SW480 (cell line): ENCODE measurements at regions not wholly inside any gene's neighbourhood (a gene's known extent, or its start where the extent isn't known, plus 50 kb on each side); places are given as distances from the start of the nearest gene placed in this dataset.
"Not testable (repeated sequence)": the region's sequence is repeated elsewhere in the genome, so short reads cannot be mapped to it uniquely, and the experiment has no call there.

Experiments
- DNase-seq: peaks from one replicate; pipeline ENCODE4 v3.0.0-alpha.2; 2016; ENCODE audit warnings: low spot score

DNA sequence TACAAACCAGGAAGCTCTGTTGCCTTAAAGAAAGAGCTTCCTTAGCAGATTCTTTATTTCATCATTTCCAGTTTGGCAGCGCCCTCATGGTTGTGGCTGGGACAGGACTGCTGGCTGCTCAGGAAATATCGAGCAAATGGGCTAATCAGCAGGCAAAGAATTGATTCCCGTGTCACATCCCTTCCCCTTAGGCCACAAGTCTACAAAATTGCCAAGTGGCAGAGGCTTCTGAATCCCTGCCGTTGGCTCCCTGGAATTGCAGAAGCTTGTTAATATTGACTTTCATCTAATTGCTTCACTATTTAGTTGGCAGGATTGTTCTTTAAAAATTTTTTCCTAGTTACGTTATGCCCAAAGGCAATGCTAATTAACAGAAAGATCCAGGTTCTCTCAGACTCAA is 456.3 kb upstream of the ERCC4 start:
- no peak for DNase-seq

DNA sequence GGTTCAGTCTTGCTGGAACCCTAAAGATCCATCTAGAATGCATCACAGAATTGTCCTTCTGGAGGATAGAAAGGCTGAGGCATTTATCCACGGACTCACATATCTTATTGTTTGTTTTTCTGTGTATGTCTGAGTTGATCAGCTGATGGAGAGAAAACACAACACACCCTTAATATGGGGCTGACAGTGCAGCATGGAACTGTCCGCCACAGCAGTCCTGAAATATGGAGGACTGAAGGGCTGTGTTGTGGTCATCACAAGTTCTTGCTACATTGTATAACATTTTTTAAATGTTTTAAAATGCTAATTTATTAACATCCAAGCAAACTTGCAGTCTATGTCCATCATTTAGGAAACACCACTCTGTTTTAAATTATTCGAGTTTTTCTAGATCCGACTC is 448.9 kb upstream of the ERCC4 start:
- no peak for DNase-seq

DNA sequence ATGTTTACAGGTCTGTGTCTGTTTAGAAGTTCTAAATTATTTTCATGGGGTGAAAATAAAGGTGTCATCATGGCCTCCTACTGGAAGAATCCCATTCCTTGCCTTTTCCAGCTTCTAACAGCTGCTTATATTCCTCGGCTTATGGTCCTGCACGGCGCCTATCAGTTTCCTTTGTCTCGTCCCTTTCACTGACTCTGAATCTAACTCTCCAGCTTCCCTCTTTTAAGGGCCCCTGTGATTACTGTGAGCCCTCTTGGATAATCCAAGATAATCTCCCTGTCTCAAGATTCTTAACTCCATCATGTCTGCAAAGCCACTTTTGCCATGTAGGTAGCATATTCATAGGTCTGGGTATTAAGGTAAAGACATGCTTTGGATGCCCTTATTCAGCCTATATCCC is 441.0 kb upstream of the ERCC4 start:
- no peak for DNase-seq

DNA sequence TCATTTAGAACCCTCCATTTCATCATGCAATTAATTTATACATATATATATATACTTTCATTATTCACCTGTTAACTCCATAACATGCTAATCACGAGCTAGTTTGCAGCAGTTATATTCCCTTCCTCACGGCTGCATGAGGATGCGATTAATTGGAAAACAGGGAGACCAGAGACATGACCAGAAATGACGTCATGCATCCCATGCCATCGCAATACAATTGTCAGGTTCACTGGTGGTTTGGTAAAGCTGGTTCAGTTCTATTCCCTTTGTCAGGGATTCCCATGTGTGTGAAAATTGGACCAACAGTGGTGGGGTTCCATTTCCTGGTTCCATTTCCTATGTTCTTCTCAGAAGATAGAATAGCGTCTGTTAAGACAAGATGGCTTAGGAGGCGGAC is 440.4 kb upstream of the ERCC4 start:
- DNase-seq = no peak

DNA sequence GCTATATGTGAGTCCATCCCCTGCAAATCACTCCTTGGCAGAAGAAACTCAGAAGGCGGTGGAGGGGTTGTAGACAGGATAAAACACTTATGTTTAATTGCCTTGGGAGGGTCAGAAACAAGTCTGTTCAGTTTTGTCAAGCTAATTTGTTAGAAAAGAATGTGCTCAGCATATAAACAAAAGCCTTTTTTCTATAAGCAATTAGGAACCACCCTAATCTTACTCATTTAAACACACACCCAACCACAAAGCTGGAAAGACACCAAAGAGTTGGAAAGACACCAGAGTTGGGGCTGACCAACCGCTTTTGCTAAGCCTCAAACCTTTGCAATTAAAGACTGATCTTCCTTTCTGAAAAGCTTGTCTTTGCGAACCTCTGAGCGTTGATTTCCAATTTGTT is 439.2 kb upstream of the ERCC4 start:
- DNase-seq = no peak

DNA sequence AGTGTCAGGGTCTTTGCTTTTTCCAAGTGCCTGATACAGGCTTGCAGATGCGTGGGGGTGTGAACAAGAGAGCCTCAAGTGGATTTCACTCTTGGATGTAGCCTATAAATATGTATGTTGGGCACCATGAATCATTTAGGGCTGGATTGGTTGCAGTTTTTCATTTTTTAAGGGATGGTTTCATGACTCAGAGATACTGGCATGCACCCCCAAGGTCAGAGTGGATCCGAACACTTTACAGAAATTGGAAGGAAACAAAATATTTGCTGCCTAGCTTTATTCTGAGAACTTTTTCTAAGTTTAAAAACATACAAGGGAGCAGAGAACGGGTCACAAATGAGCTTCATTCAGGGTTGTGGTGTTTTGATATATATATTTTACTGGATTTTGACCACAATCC is 436.8 kb upstream of the ERCC4 start:
- DNase-seq = no peak

DNA sequence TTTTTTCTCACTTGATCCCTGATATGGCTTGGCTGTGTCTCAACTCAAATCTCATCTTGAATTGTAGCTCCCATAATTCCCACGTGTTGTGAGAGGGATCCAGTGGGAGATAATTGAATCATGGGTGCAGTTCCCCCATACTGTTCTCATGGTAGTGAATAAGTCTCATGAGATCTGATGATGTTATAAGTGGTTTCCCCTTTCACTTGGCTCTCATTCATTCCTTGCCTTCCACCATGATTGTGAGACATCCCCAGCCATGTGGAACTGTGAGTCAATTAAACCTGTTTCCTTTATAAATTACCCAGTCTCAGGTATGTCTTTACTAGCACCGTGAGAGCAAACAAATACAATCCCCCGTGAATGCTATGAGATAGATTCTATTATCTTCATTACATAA is 430.5 kb upstream of the ERCC4 start:
- not testable (repeated sequence) for DNase-seq

DNA sequence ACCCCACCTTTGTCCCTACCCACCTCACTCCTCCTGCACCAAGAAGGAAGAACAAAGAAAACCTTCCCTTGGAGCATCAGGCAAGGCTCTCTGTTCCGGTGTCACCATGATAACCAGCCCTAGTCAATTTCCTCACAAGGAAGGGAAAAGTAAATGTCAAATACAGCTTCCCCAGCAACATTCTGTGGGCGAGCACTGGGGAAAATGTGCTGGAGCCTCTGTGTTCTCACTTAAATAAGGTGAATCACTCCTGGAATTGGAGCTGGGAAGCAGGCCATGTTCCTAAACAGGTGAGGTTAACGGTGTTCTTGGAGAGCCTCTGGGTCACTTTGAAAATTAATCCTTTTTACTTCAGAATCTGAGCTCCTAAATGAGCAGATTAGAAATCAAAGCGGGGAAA is 427.9 kb upstream of the ERCC4 start:
- DNase-seq = no peak

DNA sequence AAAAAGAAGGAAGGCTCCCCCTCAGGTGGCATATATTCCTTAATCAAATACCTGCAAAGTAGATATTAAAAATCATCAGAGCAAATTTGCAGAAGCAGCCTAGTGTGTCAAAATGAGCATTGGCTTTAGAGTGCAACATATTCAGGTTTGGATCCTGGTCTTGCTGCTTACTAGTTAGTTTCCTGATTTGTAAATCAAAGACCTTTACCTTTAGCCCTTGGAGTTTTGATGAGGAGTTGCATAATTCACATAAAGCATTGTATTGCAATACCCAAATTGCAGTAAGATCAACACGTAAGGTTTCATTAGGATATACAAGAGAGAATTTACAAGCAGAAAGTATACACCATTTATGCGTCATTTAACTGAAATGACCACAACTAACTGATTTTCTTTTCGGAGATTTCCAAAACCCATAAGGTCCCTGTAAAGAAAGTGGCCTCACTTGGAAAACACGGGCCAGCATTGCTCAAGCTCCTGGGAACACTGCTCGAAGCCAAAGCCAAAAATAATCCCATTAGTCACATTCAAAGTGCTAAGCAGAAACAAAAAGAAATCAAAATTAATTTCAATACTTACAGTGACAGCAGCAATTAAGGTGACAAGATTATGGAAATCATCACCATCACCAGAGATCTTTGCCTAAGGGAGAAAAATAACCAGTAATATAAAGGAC is 415.9 kb upstream of the ERCC4 start:
- no peak for DNase-seq

DNA sequence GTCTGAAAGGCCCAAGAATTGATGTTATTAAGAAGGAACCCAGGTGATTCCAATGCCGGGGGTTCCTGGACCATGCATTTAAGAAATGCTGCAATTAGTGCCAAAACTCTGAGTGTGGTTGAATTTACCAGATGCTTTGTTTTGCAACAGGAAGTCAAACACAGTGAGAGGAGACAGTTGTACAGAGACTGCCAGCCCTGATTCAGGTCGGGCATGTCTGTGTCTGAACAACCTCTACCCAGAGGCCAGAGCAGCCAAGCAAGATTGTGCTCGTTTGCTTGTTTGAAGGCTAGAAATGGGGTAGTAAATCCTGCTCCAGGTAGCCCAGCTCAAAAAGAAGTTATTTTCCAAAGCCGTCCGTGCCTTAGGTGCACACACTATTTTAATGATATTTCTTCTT is 412.4 kb upstream of the ERCC4 start:
- DNase-seq = no peak

DNA sequence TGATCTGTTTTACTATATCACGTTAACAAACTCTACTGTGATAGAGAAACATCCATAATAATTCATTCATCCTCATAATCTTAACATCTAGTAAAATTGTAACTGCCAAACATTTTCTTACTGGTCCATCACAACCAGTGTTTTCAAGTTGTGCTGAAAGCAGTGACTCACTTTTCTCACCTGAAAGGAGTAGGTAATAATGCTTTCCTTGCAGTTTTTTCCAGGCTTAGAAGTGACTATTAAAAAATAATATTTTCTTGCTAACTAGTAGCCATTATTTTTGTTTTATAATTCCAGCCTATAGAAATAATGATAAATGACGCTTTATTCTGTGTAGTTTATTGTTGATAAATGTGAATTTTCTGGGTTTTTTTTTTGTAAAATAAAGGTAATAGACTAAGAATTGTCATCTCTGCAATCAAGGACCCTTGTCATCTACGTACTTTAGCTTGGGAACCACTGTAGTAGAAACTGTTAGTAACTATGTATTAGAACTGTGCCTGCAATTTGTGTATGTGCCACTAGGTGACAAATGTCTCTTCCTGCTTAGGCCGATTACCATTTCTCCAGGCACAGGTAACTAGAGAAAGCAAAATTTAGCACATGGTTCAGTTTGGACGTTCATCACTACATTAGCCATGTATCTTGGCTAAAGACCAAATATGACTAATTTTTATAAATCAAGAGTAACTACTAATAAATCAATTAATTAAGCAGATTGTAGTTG is 409.4 kb upstream of the ERCC4 start:
- DNase-seq = no peak

DNA sequence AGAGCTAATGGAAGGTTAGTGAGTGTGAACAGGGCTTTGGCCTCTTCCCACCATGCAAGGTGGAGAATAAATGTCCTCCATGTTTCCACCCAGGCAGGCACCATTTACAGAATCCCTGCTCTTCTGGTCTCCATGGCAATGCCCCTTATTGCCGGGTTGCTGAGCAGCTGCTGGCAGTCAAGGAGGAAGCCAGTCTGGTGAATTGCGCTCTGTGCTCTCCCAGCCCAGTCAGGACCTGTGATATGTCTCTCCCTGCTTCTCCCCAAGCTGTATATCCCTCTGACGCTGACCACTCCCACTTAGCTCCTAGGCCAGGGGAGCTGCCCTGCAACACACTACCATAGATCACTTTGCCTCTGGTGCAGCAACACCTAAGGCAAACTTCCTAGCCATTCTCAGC is 402.1 kb upstream of the ERCC4 start:
- DNase-seq = no peak

DNA sequence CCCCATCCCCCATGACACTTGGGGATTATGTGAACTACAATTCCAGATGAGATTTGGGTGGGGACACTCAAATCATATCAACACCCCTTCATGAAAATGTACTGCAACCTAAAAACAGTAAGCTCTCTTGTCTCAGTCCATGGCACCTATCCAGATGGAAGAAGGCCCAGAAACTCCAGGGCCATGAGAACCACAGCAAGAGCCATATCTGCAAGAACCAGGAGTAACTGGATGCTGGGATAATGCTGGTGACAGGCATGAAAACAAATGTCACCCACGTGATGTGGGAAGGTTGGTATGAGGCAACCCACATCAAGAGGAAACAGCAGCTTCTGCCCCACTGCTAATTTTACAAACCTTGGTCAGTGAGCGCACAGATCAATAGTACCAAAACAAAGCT is 400.1 kb upstream of the ERCC4 start:
- peak; percentile 18 for DNase-seq

DNA sequence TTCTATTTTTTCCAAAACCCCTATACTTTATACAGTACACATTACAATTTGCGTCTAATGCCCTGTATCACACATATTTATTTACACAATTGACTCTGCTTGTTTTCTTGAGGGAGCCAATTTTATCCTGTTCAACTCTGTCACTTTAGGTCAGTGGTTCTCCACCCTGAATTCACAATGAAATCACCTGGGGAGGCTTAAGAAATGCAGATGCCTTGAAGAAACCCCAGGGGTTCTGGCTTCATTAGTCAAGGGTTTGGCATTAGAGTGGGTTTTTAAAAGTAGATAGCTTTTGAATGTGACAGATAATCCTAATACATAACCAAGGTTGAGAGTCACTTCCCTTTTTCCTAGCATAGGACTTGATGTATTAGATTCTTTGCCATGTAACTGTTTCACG is 398.6 kb upstream of the ERCC4 start:
- no peak for DNase-seq

DNA sequence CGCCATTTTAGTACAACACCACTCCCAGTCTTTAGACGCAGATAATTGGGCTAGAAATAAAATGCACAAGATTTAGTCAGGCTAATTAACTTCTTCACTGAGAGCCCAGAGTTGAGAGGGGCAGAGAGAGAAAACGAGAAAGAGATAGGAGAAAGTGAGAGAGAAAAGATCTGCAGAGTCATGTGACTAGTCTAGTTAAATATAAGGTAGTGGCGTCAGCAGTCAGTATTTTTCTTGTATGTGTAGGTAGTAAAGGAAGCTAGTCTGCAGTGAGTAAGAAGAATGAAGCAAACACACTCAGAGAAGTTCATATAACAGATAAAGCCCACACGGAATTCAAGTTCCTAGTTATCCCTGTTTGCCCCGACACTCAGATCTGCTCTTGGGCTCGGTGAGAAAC is 392.6 kb upstream of the ERCC4 start:
- no peak for DNase-seq

DNA sequence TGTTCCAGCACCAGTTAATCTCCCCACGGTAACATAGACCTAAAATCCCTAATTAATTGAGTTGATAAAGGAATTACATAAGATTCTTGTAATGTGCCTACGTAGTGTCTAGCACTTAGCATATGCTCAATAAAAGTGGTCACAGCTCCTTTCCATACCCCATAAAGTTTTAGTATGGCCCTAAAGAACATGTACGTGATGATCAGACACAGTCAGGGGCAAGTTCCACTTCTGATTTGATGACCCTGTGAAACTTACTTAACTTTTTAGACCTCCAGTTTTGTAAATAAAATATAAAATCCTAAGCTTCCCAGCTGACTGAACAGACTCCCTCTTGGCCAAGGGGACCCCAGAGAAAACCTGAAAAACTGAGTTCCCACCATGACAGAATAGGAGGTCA is 391.3 kb upstream of the ERCC4 start:
- no peak for DNase-seq

DNA sequence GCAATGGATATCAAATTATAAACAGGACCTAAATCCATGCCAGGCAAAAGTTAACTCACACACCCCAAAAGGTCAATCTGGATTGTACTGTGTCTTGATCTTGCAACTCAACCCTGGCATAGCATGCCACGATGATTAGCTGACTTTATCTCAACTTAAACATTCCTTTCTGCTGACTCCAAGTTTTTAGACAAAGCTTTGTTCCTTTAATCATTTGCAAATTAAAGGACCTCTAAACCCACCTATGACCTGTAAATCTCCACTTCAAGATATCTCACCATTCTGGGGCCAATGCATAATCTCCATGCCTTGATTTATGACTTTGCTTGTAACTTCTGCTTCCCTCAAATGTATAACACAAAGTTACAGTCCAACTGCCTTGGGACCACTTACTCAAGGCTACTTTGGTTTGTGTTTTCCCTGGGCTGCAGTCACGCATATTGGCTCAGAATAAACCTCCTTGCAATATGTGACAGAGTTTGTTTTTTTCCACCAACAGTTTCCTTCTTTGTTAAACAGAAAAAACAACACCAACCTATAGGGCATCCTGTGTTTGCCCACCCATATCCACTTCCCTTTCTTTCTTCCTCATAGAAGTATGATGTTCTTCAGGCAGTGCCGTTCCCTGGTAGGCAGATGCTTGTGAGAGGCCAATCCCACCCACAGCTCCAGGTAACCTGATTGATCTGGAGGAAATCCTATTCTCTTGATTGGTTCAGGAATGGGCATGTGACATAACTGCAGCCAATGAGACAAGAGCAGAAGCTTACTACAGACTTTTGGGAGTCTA is 390.6 kb upstream of the ERCC4 start:
- DNase-seq = no peak

DNA sequence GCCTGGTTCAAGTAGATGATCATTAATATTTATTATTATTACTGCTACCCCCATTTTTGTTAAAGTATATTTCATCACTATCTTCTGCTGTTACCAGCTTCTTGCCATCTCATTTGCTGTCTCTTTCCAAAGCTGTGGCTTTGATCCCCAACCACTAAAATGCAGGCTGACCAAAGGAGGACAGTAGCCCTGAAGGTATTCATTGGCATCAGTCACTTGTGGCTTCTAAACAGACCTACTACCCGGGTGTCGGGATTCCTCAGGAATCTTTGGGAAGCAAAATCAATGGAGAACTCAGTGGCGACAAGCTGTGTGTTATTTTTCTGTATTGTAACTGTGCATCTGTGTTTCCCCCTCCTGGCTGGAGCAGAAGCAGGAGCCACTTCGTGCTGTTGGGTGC is 379.2 kb upstream of the ERCC4 start:
- no peak for DNase-seq

DNA sequence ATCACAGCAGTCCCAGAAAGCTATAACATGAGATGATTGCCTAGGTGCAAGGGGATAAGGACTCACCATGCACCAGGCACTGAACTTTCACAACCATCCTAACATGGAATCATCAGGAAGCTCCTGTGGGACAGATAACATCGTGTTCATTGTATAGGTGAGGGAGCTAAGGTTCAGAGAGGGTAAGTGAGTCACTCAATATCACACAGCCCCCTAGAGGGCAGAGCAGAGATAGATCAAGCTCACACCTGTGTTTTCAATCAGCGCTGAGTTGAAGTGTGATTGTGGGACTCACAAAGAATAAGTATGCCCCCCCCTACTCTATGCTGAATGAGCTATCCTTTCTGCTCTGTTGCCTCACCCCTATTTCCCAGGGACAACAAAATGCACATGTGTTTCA is 377.7 kb upstream of the ERCC4 start:
- no peak for DNase-seq

DNA sequence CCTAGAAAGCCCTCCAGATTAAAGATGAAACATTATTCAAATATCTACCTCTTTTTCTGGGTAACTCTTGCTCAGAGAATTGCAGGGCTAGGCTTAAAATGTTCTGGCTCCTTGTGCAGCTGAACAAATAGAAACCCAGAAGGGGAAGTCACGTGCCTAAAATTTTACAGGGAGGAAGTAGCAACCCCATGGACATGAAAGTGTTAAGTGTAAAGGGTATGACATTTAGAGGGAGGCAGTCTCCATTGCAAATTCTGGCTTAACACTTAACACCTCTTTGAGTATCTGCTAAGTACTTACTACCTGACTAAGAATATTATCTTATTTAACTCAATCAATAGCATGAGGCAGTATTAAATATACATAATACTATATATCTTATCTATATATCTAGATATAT is 376.1 kb upstream of the ERCC4 start:
- no peak for DNase-seq

DNA sequence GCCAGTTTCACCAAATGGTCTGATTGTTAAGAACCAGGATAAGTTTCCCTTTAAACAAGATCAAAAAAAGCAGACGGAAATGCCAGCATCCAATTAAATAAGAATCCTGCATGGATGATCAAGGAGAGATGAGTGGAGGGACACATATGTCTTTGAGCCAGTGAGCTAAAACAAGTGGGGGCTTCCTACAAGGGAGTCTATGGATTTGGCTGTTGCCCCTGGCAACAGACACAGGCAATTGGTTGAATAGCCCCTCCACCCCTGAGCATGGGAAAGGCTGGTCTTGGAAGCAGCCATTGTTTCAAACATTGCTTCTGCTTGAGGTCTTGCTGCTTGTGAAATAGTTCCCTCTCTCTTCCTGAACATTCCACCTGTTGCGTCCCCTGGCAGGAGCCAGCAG is 374.7 kb upstream of the ERCC4 start:
- no peak for DNase-seq

DNA sequence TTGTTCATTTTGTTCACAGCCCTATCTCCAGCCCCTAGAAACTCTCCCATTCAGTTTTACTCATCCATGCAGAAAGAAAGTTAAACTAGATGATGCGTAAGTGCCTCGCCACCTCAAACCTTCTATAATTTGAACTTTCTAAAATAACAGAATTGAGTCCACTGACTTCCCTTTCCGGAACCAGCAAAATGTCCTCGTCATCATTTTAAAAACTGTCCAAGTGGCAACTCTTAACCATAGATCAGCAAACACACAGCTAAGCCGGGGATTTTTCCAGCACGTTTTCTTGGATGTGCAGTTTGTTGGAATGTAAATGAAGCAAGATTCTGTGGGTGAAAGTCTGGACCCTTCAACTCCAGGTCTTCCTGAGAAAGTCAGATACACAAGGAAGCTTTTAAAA is 369.7 kb upstream of the ERCC4 start:
- no peak for DNase-seq
